IPS DF 6.9 (cell line): ENCODE measurements at regions not wholly inside any gene's neighbourhood (a gene's known extent, or its start where the extent isn't known, plus 50 kb on each side); places are given as distances from the start of the nearest gene placed in this dataset.
"Not testable (repeated sequence)": the region's sequence is repeated elsewhere in the genome, so short reads cannot be mapped to it uniquely, and the experiment has no call there.

Source experiments
- DNase-seq: peaks from one replicate; pipeline ENCODE4 v3.0.0-alpha.2; 2013; ENCODE audit warnings: low read depth, low spot score
- H3K27ac ChIP-seq: one replicate; pipeline ENCODE4 v1.5.1; 2013; ENCODE audit warnings: low read length, control low read depth
- H3K27me3 ChIP-seq: 2 replicates; pipeline ENCODE4 v1.6.1; 2013; ENCODE audit warnings: mild to moderate bottlenecking, low read length; ENCODE audit not compliant: control insufficient read depth, insufficient read depth
- H3K36me3 ChIP-seq: 2 replicates; pipeline ENCODE4 v1.6.1; 2013; ENCODE audit warnings: low read length; ENCODE audit not compliant: control insufficient read depth, insufficient read depth
- H3K4me1 ChIP-seq: 2 replicates; pipeline ENCODE4 v1.6.1; 2013; ENCODE audit warnings: low read length; ENCODE audit not compliant: control insufficient read depth, insufficient read depth
- H3K4me3 ChIP-seq: 2 replicates; pipeline ENCODE4 v1.5.1; 2013; ENCODE audit warnings: mild to moderate bottlenecking, low read length
- H3K9me3 ChIP-seq: 2 replicates; pipeline ENCODE4 v1.6.1; 2013; ENCODE audit warnings: low read length, inconsistent platforms; ENCODE audit not compliant: control insufficient read depth, insufficient read depth
- WGBS: extraction: QIAGEN DNeasy Blood & Tissue Kit; methylation state at CpG from one replicate; pipeline ENCODE4 v1.1.7; 2013; ENCODE audit warnings: mixed read lengths, missing lambda C conversion rate; ENCODE audit not compliant: insufficient read length, insufficient coverage; 5-methylcytosine and 5-hydroxymethylcytosine counted together

GRCh38 chr9:93894691-93895079 lies 60.5 kb downstream of the BARX1 start:
- no CpG with 5 or more reads among the region's 6 CpGs for WGBS
- H3K9me3 ChIP-seq, result peaks cover 2% of the 10 kb centered on the region; the same call in 1 of the 2 replicates
- no peaks in the 10 kb centered on the region for H3K36me3 ChIP-seq
- no peaks in the 10 kb centered on the region for H3K27me3 ChIP-seq
- no peak overlapping the region for H3K27ac ChIP-seq
- DNase-seq, result no peak
- H3K4me1 ChIP-seq, result no peaks in the 10 kb centered on the region
- H3K4me3 ChIP-seq, result no peak overlapping the region

DNA sequence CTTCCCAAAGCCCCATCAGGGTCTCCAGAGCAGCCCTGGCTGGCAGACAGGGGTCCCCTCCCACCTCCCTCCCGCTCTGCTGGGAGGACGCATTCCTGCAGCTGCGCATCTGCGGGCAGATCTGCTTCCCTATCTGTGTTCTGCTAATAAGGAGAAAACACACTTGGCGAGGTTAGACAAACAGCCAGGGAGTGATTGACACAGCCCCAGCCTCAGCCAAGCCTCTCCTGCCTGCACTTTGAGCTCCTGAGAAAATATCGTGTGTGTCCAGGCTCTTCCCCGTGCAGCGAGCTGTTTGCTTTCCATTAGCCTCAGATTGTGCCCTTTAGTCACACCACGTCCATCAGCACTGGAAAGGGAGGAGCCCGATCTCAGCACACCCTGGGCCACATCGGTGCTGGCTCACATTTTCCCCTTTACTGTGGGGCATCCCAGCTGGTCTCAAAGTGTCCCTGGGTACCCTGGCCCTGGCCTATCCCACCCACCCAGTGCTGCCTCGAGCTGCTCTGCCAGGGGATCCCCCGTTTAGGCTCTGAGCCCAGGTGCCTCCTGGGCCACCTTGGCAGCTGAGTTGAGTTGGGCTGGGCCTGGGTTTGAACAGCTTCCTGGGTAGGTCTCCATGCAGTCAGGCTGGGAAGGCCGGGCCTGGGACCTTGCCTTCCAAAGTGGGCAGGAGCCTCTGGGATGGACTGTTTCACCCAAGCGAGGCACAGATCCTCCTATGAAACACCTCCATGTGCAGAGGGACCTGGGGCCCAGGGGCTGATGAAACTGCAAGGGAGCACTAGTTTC lies 61.1 kb downstream of the BARX1 start:
- H3K4me1 ChIP-seq, result no peaks in the 10 kb centered on the region
- no peaks in the 10 kb centered on the region for H3K27me3 ChIP-seq
- no peak for DNase-seq
- WGBS, result no CpG with 5 or more reads among the region's 15 CpGs
- peaks cover 2% of the 10 kb centered on the region; the same call in 1 of the 2 replicates for H3K9me3 ChIP-seq
- no peak overlapping the region for H3K27ac ChIP-seq
- H3K4me3 ChIP-seq, result no peak overlapping the region
- no peaks in the 10 kb centered on the region for H3K36me3 ChIP-seq

DNA sequence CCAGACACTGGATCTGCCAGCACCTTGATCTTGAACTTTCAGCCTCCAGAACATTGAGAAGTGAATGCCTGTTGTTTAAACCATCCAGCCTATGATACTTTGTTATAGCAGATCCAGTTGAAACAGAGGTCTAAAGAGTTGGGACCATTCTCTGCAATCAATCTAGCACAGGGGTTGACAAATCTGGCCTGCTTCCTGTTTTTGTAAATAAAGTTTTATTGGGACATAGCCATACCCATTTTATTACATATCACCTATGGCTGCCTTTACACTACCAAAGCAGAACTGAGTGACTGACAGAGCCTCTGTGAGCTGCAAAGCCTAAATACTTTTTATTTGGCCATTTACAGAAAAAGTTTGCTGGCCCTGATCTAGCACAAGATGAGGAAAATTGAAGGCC lies 62.0 kb downstream of the BARX1 start:
- no peak overlapping the region for H3K27ac ChIP-seq

GRCh38 chr9:93892748-93893147 lies 62.4 kb downstream of the BARX1 start:
- Histone ChIP-seq H3K4me1 (no peaks in the 10 kb centered on the region), H3K27me3 (no peaks in the 10 kb centered on the region), H3K27ac (no peak overlapping the region), H3K9me3 (peaks cover 2% of the 10 kb centered on the region; the same call in 1 of the 2 replicates), H3K36me3 (no peaks in the 10 kb centered on the region), H3K4me3 (no peak overlapping the region)
- DNase-seq, result no peak
- no CpG with 5 or more reads among the region's 4 CpGs for WGBS

More for the DNA sequence above, 62.0 kb downstream of the BARX1 start:
- no peak overlapping the region for H3K4me3 ChIP-seq
- peaks cover 2% of the 10 kb centered on the region; the same call in 1 of the 2 replicates for H3K9me3 ChIP-seq
- H3K36me3 ChIP-seq, result no peaks in the 10 kb centered on the region
- H3K4me1 ChIP-seq, result no peaks in the 10 kb centered on the region
- no peak for DNase-seq
- no peaks in the 10 kb centered on the region for H3K27me3 ChIP-seq

- no peak overlapping the region for H3K4me3 ChIP-seq
- no CpG with 5 or more reads among the region's 4 CpGs for WGBS
Measured at GRCh38 chr9:93891549-93892310, 63.4 kb downstream of the BARX1 start.

DNA sequence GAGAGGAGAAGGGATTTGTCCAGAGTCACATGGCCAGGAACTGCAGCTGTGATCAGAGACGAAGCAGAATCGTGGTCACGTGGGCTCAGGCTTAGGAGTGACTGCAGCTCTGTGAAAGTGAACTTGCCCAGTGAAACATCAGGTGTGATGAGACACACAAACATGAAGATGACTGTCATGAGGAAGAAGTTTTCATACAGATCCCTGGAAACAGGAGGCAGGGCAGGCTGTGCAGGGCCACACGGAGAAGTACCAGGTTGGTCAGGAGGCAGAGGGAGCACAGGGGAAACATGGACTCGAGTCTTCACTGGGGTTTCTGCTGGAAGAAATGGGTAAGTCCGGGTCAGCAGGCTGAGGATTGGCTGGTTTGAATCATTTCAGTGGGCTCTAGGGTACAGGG lies 64.1 kb downstream of the BARX1 start:
- DNase-seq, result no peak
- Histone ChIP-seq H3K9me3 (peaks cover 2% of the 10 kb centered on the region; the same call in 1 of the 2 replicates), H3K4me3 (no peak overlapping the region), H3K27me3 (no peaks in the 10 kb centered on the region), H3K36me3 (no peaks in the 10 kb centered on the region), H3K27ac (no peak overlapping the region), H3K4me1 (no peaks in the 10 kb centered on the region)
- WGBS, result no CpG with 5 or more reads among the region's 6 CpGs

More at GRCh38 chr9:93891549-93892310, 63.4 kb downstream of the BARX1 start:
- Histone ChIP-seq H3K27me3 (no peaks in the 10 kb centered on the region), H3K27ac (no peak overlapping the region), H3K36me3 (no peaks in the 10 kb centered on the region), H3K9me3 (peaks cover 2% of the 10 kb centered on the region; the same call in 1 of the 2 replicates), H3K4me1 (no peaks in the 10 kb centered on the region)
- DNase-seq, result no peak

GRCh38 chr9:93890436-93890935 lies 64.7 kb downstream of the BARX1 start:
- no peaks in the 10 kb centered on the region for H3K27me3 ChIP-seq
- H3K27ac ChIP-seq, result no peak overlapping the region
- no peak overlapping the region for H3K4me3 ChIP-seq
- no peaks in the 10 kb centered on the region for H3K36me3 ChIP-seq
- no CpG with 5 or more reads among the region's 2 CpGs for WGBS
- peaks cover 2% of the 10 kb centered on the region; the same call in 1 of the 2 replicates for H3K9me3 ChIP-seq
- no peaks in the 10 kb centered on the region for H3K4me1 ChIP-seq
- no peak for DNase-seq

DNA sequence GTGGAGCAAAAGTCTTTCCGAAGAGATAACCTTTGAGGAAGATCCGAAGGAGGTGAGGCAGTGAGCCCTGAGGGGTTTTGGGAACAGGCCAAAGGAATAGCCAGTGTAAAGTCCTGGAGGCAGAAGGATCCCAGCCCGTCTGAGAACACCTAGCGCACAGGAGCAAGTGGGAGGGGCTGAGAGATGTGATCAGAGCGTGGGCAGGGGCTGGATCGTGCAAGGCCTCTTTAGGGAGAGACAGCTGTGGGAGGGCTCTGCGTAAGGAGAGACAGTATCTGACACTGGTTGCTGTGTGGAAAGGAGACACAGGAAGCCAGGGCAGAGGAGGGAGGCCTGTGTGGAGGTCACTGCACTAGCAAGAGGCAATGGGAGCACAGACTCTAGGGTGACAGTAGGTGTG lies 68.2 kb downstream of the BARX1 start:
- WGBS, result no CpG with 5 or more reads among the region's 7 CpGs
- H3K27me3 ChIP-seq, result no peaks in the 10 kb centered on the region
- H3K9me3 ChIP-seq, result no peaks in the 10 kb centered on the region
- no peaks in the 10 kb centered on the region for H3K36me3 ChIP-seq
- no peak overlapping the region for H3K4me3 ChIP-seq
- H3K27ac ChIP-seq, result no peak overlapping the region
- DNase-seq, result no peak
- no peaks in the 10 kb centered on the region for H3K4me1 ChIP-seq

DNA sequence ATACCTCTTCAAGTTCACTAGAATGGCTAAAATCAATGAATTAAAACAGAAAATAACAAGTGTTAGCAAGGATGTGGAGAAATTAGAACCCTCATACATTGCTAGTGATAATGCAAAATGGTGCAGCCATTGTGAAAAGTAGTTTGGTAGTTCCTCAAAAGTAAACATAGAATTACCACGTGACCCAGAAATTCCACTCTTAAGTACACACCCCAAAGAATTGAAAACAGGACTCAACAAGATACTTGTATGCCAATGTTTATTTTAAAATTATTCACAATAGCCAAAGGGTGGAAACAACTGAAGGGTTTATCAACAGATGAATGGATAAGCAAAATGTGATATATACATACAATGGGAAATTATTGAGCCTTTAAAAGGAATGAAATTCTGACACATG lies 70.3 kb downstream of the BARX1 start:
- no peaks in the 10 kb centered on the region for H3K27me3 ChIP-seq

GRCh38 chr9:93879662-93880407 lies 75.3 kb downstream of the BARX1 start:
- H3K4me1 ChIP-seq, H3K27ac ChIP-seq, H3K9me3 ChIP-seq, DNase-seq, H3K27me3 ChIP-seq, H3K4me3 ChIP-seq, H3K36me3 ChIP-seq: not testable (repeated sequence)
- WGBS, result no CpG with 5 or more reads among the region's 35 CpGs

More for the DNA sequence above, 70.3 kb downstream of the BARX1 start:
- Histone ChIP-seq H3K36me3 (no peaks in the 10 kb centered on the region), H3K4me3 (no peak overlapping the region), H3K27ac (no peak overlapping the region), H3K4me1 (no peaks in the 10 kb centered on the region), H3K9me3 (no peaks in the 10 kb centered on the region)
- WGBS, result no CpG with 5 or more reads among the region's 1 CpG
- no peak for DNase-seq
